Activated CD8-positive, alpha-beta memory T cell treated with anti-CD3 and anti-CD28 coated beads for 24 hours (primary cell): ENCODE measurements at regions not wholly inside any gene's neighbourhood (a gene's known extent, or its start where the extent isn't known, plus 50 kb on each side); places are given as distances from the start of the nearest gene placed in this dataset.

Experiments
- DNase-seq: peaks from one replicate; pipeline ENCODE4 v3.0.0-alpha.2; 2020

DNA sequence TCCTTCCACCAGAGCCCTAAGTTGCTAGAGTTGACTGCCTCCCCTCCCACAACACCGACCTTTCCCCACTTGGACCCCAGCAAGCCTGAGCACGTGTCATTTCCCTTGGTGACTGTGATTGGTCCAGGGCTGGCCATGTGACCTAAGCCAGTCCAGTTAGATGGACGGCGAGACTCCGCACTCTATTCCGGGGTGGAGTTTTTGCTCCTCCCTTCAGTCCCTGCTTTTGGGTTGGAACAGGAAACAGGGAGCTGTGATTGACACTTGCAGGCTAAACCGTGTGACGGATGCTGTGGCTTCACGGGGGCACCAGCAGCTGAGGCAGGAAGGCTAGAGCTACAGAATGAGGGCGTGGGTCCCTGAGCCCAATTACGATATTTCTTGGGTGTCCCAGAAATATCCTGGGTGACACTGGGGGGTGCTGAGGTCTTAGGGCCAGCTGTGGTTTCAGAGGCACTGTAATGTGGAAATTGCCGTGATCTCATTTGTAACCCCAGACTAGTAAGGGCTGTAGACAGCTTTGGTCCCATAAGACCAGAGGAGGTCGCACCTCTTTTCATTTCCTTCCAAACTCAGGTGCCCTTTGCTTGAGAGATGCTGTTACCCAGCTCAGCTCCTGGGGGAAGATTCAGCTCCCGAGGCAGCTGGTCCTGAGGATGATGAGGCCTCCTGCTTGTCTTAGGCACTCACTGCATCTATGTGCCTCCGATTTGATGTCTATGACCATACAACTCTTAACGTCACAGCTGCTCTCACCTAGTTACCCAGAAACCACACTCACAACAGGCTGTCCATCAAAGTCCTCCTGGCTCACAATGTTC is 102.7 kb upstream of the NPTX2 start:
- no peak for DNase-seq

DNA sequence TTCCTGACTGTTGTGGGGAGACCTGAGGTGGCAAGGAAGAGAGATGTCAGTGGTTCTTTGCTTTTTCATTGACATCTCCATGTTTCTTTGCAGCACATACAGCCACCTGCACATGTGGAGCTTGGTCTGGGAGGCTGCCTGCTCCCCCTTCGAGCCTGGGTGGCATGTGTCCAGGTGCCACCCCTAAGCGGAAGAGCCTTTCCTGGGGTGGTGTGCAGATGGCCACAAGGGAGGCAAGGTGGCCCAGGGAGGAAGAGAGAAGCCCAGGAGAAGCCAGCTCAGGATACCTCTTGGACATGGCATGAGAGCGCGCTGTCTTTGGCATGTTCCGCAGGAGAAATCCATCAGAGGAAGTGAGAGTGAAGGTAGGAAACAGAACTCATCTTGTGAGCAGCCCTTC is 105.9 kb upstream of the NPTX2 start:
- no peak for DNase-seq

DNA sequence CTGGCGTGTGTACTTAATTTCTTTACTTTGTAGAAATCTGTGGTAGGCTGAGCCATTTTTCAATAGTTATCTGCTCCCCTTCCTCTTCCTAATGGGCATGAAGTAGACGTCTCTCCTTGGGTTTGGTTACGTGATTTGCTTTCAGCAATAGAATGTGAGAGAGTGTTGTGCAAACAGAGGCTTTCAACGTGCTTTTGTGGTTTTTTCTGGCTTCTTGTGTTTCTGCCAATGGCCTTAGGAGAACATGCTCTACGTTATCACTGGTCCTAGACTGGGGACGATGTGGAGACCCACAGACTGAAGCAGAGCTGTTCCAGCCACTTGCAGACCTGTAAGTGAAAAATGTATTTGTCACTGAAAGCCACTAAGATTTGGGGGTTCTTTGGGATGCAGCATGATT is 107.2 kb upstream of the NPTX2 start:
- no peak for DNase-seq

DNA sequence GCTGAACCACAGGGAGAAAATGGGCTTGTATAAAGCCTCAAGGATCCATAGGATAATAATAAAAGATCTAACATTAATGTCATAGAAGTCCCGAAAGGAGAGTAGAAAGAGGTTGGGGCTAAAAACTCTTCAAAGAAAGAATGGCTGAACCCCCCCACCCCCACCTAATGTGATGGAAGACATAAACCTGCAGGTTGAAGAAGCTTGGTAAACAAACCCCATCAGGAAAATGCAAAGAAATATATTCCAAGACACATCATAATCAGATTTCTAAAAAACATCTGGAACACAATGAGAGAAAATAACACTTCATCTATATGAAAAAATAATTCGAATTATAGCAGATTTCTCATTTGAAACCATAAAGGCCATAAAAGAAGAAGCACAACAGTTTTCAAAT is 105.6 kb upstream of the BAIAP2L1 start:
- no peak for DNase-seq

DNA sequence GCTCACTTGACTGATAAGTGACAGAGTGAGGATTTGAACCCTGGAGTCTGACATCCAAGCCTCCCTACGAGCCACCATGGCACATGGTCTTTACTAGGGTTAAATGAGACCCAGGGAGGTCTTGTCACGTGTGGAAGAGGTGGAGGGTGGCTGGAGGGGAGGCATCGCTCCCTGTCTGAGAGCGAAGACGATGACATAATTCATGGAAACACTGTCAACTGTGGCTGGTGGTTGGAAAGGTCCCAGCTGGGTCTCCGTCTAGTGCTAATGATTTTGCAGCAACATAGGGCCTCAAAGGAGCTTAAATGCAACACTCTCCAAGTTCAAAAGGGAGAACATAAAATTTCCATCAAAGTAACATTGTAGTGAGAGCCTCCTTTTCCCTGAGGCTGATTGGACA is 99.9 kb upstream of the BAIAP2L1 start:
- no peak for DNase-seq

DNA sequence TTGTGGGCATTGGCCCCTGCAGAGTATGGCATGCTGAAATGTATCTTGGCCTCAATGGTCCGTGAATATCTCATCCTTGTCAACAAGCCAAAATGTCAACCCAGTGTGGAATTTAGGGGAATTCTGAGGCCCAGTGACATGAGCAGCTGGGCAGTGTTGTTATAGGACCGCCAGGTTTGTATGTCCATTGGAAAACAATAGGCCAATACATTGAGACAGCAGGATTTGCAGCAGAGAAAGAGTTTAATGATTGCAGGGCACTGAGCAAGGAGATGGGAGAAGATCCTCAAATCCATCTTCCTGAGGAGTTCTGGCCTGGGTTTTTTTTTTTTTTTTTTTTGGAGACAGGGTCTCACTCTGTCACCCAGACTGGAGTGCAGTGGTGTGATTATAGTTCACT is 95.7 kb upstream of the BAIAP2L1 start:
- no peak for DNase-seq

DNA sequence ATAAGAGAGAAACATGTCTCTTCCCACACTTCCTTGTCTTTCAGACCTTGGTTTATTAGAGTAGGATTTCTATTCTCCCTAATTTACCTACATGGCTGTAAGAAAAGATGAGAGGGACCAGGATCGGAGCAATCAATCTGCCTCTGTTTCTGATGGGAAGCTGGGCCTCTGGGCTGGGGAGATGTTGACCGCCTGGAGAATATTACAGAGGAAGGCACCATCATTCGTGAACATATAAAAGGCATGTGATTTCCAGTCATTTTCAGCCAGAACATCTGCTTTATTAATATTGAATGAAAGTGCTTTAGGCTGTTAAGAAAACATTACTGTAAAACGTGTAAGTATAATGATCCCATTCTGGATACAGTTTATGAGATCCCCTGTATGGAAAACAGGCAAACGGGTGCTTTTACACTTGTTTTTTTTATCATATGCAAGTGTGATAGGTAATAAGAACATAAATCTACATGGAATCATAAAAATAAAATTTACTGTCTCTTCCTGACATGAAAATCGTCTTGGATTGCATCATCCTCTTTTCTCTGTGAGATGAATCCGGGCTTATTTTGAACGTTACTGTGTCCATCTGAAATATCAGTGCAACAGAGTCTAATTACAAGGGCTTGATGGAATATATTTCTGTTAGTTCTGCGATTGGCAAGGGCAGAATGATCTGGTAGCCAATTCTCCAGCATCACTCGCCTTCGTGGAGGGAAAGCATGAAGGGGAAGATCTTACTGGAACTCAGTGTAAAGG is 94.5 kb upstream of the BAIAP2L1 start:
- no peak for DNase-seq

DNA sequence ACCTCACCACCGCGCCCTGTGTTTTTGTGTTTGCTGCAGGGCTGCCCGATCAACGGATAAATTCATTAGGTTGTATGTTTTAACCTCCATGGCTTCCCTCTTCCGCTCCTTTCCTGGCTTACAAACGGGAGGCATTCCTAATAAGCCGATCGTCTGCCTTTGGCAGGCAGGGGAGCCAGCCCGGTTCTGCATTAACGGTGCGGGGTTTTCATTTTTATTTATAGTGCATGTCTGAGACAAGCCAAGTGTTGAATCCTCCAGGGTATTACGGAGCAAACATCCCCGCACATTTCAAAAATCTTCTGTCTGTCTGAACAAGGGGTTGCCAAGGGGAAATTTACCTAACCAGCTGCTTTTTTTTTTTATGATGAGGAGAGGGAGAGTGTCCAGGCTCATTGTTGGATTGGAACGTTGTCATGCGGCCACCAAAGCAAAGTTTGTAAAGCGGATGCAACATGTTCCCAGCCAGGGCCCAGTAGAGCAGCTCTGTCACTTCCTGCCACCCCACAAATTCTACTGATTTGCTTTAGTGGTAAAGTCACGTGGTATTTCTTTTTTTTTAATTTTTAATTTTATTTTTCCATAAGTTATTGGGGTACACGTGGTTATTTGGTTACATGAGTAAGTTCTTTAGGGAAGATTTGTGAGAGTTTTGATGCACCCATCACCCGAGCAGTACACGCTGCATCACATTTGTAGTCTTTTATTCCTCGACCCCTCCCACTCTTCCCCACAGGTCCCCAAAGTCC is 92.3 kb upstream of the BAIAP2L1 start:
- no peak for DNase-seq

DNA sequence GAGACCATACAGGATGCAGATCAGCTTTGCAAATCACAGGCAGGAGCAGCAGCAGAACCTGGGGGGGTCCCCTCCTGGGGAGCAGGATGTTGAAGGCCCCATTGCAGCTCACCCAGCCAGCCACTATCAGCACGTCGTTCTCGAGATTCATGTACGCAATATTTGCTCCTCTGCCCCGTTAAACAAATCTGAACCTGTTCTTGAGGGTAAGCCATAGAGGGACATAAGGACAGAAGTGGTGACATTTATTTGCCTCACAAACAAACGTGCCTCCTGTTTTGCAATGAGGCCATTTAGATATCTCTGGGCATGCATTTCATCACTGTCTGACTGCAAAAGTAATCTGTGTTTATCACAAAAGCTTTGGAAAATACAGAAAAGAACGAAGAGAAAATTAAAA is 87.3 kb upstream of the BAIAP2L1 start:
- DNase-seq, result no peak

DNA sequence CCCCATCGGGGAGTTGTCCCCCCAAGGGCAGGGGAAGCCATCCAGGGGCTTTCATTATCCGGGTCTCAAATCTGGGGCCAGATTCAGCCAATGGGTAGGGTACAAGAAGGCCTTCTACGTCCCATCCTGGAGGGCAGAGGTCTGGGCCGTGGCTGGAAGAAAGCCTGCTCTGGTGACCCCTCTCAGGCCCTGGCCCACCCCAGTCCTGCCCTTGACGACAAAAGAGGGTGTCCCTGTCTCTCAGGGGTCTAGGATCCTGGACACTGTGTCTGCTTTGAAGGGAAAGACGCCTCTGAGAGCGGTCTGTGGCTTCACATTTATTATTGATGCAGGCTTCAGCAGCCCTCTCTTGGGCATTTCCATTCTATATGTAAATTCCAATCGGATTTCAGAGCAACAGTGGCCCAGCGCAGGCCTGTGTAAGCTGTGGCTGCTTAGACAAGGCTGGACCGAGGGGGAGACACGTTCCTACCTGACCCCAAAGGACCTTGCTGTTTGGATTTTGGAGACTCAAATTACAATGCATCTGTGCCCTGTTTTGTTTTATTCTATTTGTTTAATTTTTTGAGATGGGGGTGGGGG is 83.2 kb upstream of the BAIAP2L1 start:
- no peak for DNase-seq

DNA sequence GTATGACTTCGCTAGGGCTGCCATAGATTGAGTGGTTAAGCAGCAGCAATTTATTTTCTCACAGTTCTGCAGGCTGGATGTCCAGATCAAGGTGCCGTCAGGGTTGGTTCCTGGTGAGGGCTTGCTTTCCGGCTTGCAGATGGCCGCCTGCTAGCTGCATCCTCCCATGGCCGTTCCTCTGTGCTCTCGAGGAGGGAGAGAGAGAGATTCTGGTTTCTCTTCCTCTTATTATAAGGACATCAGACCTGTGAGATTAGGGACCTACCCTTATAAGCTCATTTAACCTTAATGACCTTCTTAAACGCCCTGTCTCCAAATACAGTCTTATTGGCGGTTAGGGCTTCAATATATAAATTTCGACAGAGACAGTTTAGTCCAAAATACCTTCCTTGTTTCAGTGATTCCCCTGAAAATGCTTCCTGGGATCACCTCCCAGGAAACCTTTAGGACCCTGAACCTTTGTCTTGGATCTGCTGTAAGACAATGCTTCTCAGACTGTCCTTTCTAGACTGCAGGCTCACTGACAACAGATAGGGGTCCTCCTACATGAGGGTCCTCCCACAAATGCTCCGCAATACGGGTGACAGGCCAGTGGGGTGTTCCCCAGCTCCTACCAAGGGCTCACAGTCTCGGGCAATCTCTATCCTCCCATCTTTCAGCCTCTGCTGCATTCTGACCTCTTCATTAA is 82.5 kb upstream of the BAIAP2L1 start:
- DNase-seq, result no peak

DNA sequence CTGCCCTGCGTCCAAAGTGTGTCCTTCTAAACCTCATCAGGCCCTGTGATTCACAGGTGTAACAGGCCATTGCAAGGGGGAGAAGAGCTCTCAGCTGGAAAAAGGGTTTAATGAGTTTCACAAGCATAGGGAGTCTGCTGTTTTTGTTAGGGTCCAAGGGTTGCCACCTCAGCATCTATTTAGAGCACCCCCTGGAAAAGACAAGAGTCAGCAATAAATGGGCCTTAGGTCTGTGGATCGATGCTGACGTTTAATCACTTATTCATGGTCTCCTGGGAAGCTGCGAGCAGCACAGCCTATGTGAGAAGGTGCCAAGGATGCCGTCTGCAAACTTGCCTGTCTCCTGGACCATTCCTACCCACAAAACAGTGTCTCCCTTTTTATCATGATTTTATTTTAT is 78.4 kb upstream of the BAIAP2L1 start:
- DNase-seq, result no peak

DNA sequence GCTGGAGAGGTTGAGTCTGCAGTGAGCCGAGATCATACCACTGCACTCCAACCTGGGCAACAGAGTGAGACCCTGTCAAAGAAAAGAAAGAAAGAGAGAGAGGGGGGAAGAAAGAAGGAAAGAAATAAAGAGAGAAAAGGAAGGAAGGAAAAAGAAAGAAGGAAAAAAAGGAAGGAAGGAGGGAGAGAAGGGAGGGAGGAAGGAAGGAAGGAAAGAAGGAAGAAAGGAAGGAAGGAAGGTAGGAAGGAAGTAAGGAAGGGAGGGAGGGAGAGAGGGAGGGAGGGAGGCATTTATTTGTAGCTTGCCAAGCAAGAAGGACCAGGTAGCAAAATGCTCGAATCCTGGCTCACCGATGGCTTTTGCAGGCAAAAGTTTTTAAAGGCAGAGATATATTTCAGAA is 74.5 kb upstream of the BAIAP2L1 start:
- DNase-seq, result no peak

DNA sequence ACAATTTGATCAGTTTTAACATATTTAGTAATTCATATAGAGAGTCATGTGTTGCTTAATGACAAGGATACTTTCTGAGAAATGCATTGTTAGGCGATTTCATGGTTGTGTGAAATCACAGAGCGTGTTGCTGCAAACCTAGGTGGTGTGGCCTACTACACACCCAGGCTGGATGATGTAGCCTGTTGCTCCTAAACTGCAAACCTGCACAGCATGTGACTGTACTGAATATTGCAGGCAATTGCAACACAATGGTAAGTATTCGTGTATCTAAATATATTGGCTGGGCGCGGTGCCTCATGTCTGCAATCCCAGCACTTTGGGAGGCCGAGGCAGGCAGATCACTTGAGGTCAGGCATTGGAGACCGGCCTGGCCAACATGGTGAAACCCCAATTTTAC is 73.7 kb upstream of the BAIAP2L1 start:
- DNase-seq, result no peak

DNA sequence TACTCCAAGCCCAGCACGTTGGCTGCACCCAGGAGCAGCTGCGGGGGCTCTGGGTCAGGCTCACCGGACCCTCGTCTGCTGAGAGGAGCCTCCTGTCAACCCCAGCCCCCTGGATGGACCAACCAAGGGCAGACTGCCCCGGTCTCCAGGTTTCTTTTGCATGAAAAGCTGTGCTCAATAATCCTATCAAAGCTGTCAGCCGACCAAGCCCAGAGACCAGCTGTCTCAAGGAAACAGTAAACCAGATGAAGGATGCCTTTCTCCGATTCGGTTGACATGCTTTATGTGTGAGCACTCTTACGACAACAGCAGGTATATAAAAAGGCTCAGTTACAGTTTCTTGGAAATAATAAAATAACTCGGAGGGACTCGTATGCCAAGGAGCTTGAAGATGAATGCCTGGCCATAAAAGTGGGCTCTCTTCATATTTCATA is 71.6 kb upstream of the BAIAP2L1 start:
- no peak for DNase-seq

DNA sequence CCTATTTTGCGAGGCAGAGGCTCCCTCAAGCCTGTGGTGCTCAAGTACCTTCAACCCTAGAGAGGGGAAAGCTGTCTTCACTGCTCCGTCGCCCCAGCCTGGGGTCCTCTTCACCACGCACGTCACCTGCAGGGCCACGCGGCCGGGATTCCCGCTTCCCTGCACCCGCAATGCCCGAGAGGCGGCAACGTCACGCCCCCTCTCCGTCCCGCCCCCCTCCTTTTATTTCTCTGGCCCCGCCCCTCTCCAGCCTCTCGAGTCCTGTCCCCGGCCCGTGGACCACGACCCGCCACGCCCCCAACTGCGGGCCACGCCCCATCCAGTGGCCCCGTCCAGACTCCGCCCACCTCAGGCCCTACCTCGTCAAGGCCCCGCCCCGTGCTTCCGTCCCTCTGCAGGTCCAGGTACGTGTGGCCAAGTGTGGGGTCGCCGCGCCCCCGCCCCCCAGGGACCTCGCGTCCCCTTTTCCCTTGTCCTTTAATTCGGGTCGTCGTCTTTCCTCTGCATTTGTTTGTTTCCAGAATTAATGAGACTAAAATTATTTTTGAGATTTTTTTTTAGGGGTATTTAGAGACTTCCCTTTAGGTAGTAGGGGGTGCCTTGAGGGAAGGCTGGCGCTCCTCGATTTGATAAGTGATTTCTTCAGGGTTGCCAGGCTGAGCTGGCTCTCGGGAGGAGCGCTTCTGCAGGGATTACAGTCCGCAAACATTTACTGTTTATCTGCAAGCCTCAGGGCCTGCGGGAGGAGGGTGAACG is 69.8 kb upstream of the BAIAP2L1 start:
- peak; percentile 59 for DNase-seq

DNA sequence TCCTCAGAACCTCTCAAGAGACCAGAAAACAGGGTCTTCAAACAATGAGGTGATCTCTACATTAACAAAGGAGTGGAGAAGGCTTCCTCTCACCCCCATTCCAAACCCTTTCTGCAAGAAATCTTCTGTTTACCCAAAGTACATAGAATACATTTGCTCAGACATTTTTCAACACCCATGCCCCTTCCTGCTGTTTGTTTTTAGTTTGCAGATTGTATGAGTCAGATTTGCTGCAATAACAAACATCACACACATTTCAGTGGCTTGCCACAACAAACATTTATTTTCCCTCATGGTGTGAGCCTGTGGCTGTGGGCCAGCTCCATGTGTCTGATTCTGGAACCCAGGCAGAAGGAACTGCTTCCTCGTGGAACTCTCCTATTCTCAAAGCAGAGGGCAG is 68.2 kb upstream of the BAIAP2L1 start:
- no peak for DNase-seq

DNA sequence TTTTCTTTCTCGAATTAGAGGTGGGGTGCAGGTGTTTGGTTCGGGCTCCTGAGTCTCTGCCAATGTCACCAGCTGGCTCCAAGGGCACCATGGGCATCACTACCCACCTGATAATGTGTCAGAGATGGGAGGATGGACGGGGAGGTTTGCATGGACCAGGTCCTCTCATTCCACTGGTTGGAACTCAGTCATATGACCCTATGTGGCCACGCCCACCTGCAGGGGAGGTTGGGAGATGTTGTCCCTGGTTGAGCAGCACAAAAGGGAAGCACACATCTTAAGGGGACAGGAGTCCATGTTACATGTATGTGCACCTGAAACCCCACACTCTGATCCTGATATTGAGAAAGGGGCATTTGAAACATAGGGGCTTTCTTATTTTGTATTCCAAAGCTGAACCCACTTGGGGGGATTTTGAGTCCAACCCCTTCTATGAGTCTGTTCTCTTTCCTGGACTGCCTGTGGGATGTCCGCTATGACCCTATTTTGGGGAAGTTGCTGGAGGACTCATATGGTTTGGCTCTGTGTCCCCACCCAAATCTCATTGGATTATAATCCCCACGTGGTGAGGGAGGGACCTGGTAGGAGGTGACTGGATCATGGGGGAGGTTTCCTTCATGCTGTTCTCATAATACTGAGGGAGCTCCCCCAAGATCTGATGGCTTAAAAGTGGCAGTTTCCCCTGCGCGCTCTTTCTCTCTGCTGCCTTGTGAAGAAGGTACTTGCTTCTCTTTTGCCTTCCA is 66.9 kb upstream of the BAIAP2L1 start:
- DNase-seq, result no peak

DNA sequence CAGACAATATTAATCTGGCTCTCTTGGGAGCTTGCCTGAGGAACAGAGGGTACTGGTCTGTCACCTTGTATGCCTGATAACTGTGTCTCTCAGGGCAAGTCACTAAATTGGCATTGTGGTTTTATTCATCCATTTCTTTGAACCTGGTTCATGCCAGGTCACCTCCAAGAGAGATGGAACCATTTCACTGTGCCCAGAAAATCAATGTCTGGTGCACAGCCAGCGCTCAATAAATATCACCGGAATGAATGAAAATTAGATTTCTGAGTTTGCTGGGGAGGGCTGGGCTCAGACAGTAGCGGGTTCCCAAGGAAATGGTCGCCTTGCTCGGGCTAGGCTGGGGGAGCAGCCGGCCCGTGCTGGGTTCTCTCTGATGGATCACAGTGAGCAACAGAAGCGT is 64.1 kb upstream of the BAIAP2L1 start:
- no peak for DNase-seq

DNA sequence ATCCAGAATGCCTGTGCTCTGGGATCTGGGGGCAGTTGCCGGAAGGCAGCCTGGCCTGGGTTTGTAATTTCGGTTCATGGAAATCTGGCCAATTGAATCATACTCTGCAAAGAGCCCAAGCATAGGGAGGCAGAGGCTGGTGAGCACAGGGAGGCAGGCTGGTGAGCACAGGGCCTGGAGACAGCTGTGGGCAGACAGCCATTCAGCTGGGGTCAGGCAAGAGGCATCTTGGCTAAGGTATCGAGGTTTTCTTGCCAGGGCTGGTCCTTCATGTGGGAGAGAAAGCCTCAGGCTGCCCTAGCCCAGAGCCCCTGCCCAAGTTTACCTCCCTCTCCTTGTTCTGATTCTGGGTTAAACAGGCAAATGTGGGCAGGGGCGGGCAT is 63.7 kb upstream of the BAIAP2L1 start:
- no peak for DNase-seq

DNA sequence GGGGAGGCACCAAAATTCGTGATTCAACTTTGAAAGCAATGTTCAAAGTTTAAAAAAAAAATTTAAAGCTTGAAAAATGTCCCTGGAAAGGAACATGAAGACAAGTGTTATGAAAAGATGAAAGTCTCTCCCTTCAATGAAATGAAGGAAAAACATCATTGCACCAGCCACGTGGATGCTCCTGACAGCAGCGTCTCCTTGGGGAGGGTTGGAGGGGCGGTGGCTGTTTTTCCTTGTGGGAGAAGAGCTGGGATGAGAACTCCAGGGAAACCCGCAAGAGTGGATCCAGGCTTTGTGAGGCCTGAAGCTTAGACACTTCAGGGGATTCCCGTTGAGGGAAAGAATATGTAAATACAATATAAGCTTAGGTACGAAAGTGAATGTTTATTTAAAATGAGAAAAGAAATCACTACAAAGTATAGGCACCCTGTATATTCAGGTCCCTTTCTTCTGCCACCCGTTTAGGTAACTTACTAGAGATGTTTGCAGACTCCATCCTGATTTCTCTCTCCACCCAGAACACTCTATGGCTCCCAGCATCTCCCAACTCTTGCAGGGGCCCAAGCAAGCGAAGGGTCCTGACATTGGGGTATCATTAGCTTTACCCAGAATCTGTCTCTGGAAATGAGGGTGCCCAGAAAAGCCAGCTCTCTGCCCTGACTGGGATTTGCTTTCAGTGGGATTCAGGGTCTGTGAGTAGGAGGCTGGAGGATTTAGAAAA is 63.1 kb upstream of the BAIAP2L1 start:
- DNase-seq, result no peak
